ENCODE measurements at regions not wholly inside any gene's neighbourhood (a gene's known extent, or its start where the extent isn't known, plus 50 kb on each side); places are given as distances from the start of the nearest gene placed in this dataset.
"Not testable (repeated sequence)": the region's sequence is repeated elsewhere in the genome, so short reads cannot be mapped to it uniquely, and the experiment has no call there.

GRCh38 chr11:110358336-110358735, 61.9 kb upstream of the RDX start:
- Histone ChIP-seq H3K4me3 (no peak overlapping the region), H3K4me1 (peaks cover 10% of the 10 kb centered on the region), H3K27ac (no peak overlapping the region), H3K27me3 (no peaks in the 10 kb centered on the region), H3K9me3 (no peaks in the 10 kb centered on the region), H3K36me3 (no peaks in the 10 kb centered on the region)
- no peak for TF ChIP-seq EP300 (IDR thresholded peaks at IDR 0.05)
- TF ChIP-seq CTCF (IDR thresholded peaks at IDR 0.05), result no peak
- TF ChIP-seq POLR2A (IDR thresholded peaks at IDR 0.05), result no peak
- no peak for TF ChIP-seq POLR2AphosphoS5 (IDR thresholded peaks at IDR 0.05)
- 96% methylated on average over 3 of the region's 3 CpGs for WGBS
- no peak for DNase-seq (ENCODE audit: low spot score in 2 of 2)

GRCh38 chr11:110360781-110361408, 64.5 kb upstream of the RDX start:
- H3K4me1 ChIP-seq; H3K36me3 ChIP-seq; DNase-seq (ENCODE audit: low spot score in 2 of 2); H3K27me3 ChIP-seq; H3K27ac ChIP-seq; H3K4me3 ChIP-seq; H3K9me3 ChIP-seq: not testable (repeated sequence)
- WGBS, result 83% methylated on average over 3 of the region's 3 CpGs

GRCh38 chr11:110362971-110363509, 66.6 kb upstream of the RDX start:
- no peak for DNase-seq (ENCODE audit: low spot score in 2 of 2)
- Histone ChIP-seq H3K4me1 (peaks cover 4% of the 10 kb centered on the region), H3K36me3 (no peaks in the 10 kb centered on the region), H3K27ac (no peak overlapping the region), H3K27me3 (no peaks in the 10 kb centered on the region), H3K4me3 (no peak overlapping the region), H3K9me3 (no peaks in the 10 kb centered on the region)
- 60% methylated on average over 6 of the region's 6 CpGs for WGBS
- TF ChIP-seq CTCF (IDR thresholded peaks at IDR 0.05) (no peak), POLR2A (IDR thresholded peaks at IDR 0.05) (no peak), EP300 (IDR thresholded peaks at IDR 0.05) (no peak), POLR2AphosphoS5 (IDR thresholded peaks at IDR 0.05) (no peak)

GRCh38 chr11:110366291-110366690, 63.5 kb upstream of the FDX1 start:
- no peak overlapping the region for H3K27ac ChIP-seq
- H3K36me3 ChIP-seq, result no peaks in the 10 kb centered on the region
- no peak overlapping the region for H3K4me3 ChIP-seq
- DNase-seq (ENCODE audit: low spot score in 2 of 2), result no peak
- H3K9me3 ChIP-seq, result no peaks in the 10 kb centered on the region
- WGBS, result 53% methylated on average over 6 of the region's 6 CpGs
- TF ChIP-seq EP300 (IDR thresholded peaks at IDR 0.05) (no peak), POLR2AphosphoS5 (IDR thresholded peaks at IDR 0.05) (no peak), CTCF (IDR thresholded peaks at IDR 0.05) (no peak), POLR2A (IDR thresholded peaks at IDR 0.05) (no peak)
- peaks cover 4% of the 10 kb centered on the region for H3K4me1 ChIP-seq
- no peaks in the 10 kb centered on the region for H3K27me3 ChIP-seq

- Histone ChIP-seq H3K27ac (no peak overlapping the region), H3K4me3 (no peak overlapping the region), H3K36me3 (no peaks in the 10 kb centered on the region), H3K4me1 (peaks cover 4% of the 10 kb centered on the region), H3K9me3 (no peaks in the 10 kb centered on the region), H3K27me3 (no peaks in the 10 kb centered on the region)
- no peak for TF ChIP-seq POLR2AphosphoS5 (IDR thresholded peaks at IDR 0.05)
- TF ChIP-seq CTCF (IDR thresholded peaks at IDR 0.05), result no peak
- TF ChIP-seq EP300 (IDR thresholded peaks at IDR 0.05), result no peak
- TF ChIP-seq POLR2A (IDR thresholded peaks at IDR 0.05), result no peak
- DNase-seq (ENCODE audit: low spot score in 2 of 2), result no peak
- 55% methylated on average over 2 of the region's 2 CpGs for WGBS
Measured at GRCh38 chr11:110367571-110367970, 62.2 kb upstream of the FDX1 start.

- no peaks in the 10 kb centered on the region for H3K27me3 ChIP-seq
- peaks cover 4% of the 10 kb centered on the region for H3K4me1 ChIP-seq
- no peaks in the 10 kb centered on the region for H3K9me3 ChIP-seq
- no peaks in the 10 kb centered on the region for H3K36me3 ChIP-seq
- DNase-seq (ENCODE audit: low spot score in 2 of 2), result no peak
- H3K4me3 ChIP-seq, result no peak overlapping the region
- H3K27ac ChIP-seq, result no peak overlapping the region
- TF ChIP-seq POLR2AphosphoS5 (IDR thresholded peaks at IDR 0.05) (no peak), EP300 (IDR thresholded peaks at IDR 0.05) (no peak), POLR2A (IDR thresholded peaks at IDR 0.05) (no peak), CTCF (IDR thresholded peaks at IDR 0.05) (no peak)
- 100% methylated on average over 1 of the region's 1 CpG for WGBS
Measured at GRCh38 chr11:110371084-110371483, 58.7 kb upstream of the FDX1 start.
